ENCODE measurements at regions not wholly inside any gene's neighbourhood (a gene's known extent, or its start where the extent isn't known, plus 50 kb on each side); places are given as distances from the start of the nearest gene placed in this dataset.

DNA sequence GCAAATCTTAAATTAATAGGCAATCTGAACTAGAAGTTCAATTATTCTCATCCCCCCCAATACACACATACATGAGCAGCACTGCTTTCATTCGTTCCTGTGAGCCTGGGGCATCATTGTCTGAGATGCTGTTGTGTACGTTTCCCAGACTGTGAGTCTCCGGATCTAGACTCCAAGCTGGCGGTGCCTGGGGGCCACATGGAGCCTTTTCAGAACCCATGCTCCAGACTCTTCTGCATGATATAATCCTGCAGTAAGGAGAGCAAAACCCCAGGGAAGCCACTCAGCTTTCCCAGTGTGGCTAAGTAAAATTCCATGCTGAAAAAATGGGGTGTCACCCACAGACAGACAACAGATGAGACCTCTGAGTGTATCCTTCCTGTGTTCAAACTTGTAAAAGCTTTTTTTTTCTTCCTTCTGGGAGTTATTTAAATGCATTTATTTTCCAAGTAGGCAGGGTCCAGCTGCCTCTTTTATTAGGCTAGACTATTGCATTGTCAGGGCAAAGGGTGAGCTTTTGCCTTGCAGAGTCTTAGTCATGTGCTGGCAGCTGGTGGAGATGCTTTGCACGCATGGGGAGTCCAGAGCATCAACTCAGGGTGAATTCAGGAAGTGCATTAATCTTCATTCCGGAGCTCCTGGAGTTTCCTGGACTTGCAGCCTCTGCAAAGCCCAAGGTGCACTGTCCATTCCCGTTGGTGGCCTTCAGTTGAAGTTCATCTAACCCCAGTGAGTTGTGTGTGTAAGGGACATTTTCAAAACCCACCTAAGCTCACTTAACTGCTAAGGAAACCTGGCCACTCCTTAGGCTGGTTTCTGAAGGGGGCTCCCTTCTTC is 185.7 kb upstream of the ADO start:
- Histone ChIP-seq H3K27ac (ENCODE audit: low read depth in 2 of 2, low read length in 2 of 2) (peak overlapping the region in 1 of 2 donors; percentile 10), H3K27me3 (ENCODE audit: control insufficient read depth in 2 of 2, insufficient read depth in 2 of 2, low read length in 2 of 2) (no peaks in the 10 kb centered on the region), H3K36me3 (ENCODE audit: control insufficient read depth in 2 of 2, insufficient read depth in 2 of 2, low read length in 2 of 2) (no peaks in the 10 kb centered on the region), H3K4me3 (ENCODE audit: low read length in 2 of 2) (no peak overlapping the region), H3K4me1 (ENCODE audit: control insufficient read depth in 2 of 2, insufficient read depth in 2 of 2, low read length in 2 of 2) (no peaks in the 10 kb centered on the region), H3K9ac (ENCODE audit: low read depth in 1 of 2, low read length in 2 of 2) (no peak overlapping the region), H3K9me3 (ENCODE audit: control insufficient read depth in 2 of 2, low read length in 2 of 2) (no peaks in the 10 kb centered on the region)

DNA sequence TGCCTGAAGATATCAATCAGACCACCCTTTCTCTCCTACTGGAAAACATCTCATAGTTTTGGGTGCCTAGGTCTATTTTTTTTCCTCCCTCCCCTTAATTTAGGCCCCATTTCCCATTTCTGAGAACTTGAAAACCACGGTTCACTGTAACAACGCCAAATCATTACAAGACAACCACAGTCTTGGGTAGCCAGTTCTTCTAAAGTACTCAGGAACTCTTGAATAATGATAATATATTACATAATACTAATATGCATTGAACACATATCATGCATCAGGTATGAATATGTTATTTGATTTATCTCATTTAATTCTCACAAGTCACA is 185.1 kb upstream of the ADO start:
- H3K36me3 ChIP-seq (ENCODE audit: control insufficient read depth in 2 of 2, insufficient read depth in 2 of 2, low read length in 2 of 2), result no peaks in the 10 kb centered on the region
- H3K9ac ChIP-seq (ENCODE audit: low read depth in 1 of 2, low read length in 2 of 2), result no peak overlapping the region
- H3K9me3 ChIP-seq (ENCODE audit: control insufficient read depth in 2 of 2, low read length in 2 of 2), result no peaks in the 10 kb centered on the region
- H3K27ac ChIP-seq (ENCODE audit: low read depth in 2 of 2, low read length in 2 of 2), result peak overlapping the region in 1 of 2 donors; percentile 10
- H3K4me1 ChIP-seq (ENCODE audit: control insufficient read depth in 2 of 2, insufficient read depth in 2 of 2, low read length in 2 of 2), result no peaks in the 10 kb centered on the region
- no peaks in the 10 kb centered on the region for H3K27me3 ChIP-seq (ENCODE audit: control insufficient read depth in 2 of 2, insufficient read depth in 2 of 2, low read length in 2 of 2)
- H3K4me3 ChIP-seq (ENCODE audit: low read length in 2 of 2), result no peak overlapping the region

DNA sequence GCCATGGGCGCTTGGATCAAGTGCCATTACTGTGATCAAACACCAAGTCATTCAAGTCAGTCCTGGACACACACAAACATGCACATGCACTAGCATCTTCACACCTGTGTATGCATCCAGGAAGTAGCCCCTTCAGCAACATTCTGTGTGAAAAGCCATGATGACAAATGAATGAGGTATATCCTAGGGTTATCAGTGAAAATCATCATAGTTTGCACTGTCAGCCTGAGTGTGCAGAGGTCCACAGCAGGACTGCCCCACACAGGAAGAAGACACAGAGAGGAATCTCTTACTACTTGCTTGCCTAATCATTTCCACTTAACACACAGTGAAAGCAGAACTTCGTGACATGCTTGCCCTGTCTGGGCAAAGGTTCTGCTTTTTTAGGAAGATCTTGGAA is 184.0 kb upstream of the ADO start:
- H3K27ac ChIP-seq (ENCODE audit: low read depth in 2 of 2, low read length in 2 of 2), result no peak overlapping the region
- H3K9me3 ChIP-seq (ENCODE audit: control insufficient read depth in 2 of 2, low read length in 2 of 2), result no peaks in the 10 kb centered on the region
- no peaks in the 10 kb centered on the region for H3K4me1 ChIP-seq (ENCODE audit: control insufficient read depth in 2 of 2, insufficient read depth in 2 of 2, low read length in 2 of 2)
- H3K9ac ChIP-seq (ENCODE audit: low read depth in 1 of 2, low read length in 2 of 2), result no peak overlapping the region
- no peaks in the 10 kb centered on the region for H3K36me3 ChIP-seq (ENCODE audit: control insufficient read depth in 2 of 2, insufficient read depth in 2 of 2, low read length in 2 of 2)
- no peaks in the 10 kb centered on the region for H3K27me3 ChIP-seq (ENCODE audit: control insufficient read depth in 2 of 2, insufficient read depth in 2 of 2, low read length in 2 of 2)
- H3K4me3 ChIP-seq (ENCODE audit: low read length in 2 of 2), result no peak overlapping the region

DNA sequence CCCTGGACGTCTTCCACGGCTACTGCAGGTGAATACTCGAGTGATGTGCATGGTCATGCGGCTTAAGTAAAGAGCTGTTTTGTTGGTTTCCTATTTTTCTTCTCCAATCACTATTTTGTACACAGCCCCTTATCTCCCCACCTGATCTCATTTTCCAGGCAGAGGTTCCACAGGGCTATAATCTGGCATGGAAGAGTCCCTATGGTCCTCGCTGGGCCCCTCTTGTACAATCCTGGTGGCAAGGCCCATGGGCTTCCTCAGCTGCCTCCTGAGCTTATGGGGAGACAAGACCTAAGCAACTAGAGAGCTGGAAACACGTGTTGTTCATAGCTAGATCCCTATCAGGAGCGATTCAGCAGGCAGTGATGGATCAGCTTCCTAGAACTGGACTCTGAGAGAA is 181.3 kb upstream of the ADO start:
- Histone ChIP-seq H3K4me3 (ENCODE audit: low read length in 2 of 2) (no peak overlapping the region), H3K27ac (ENCODE audit: low read depth in 2 of 2, low read length in 2 of 2) (no peak overlapping the region), H3K27me3 (ENCODE audit: control insufficient read depth in 2 of 2, insufficient read depth in 2 of 2, low read length in 2 of 2) (no peaks in the 10 kb centered on the region), H3K9ac (ENCODE audit: low read depth in 1 of 2, low read length in 2 of 2) (no peak overlapping the region), H3K36me3 (ENCODE audit: control insufficient read depth in 2 of 2, insufficient read depth in 2 of 2, low read length in 2 of 2) (no peaks in the 10 kb centered on the region), H3K4me1 (ENCODE audit: control insufficient read depth in 2 of 2, insufficient read depth in 2 of 2, low read length in 2 of 2) (no peaks in the 10 kb centered on the region), H3K9me3 (ENCODE audit: control insufficient read depth in 2 of 2, low read length in 2 of 2) (no peaks in the 10 kb centered on the region)

DNA sequence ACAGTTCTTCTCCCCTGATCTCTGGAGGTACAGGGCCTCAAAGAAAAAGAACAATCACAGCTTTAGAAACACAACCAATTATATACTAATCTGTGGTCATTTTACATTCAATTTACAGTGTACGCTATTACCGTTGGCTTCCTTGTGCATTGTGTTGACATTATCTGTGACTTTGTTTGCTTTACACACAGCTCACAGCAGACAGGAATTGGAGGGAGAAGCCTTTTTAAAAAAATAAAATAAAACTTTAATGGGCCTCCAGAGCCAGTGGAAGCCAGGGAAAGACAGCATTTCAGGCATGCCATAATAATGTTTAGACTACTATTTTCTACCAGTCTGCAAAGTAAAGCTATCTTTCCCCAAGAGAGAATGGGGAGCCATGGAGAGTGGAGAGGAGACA is 179.0 kb upstream of the ADO start:
- Histone ChIP-seq H3K9me3 (ENCODE audit: control insufficient read depth in 2 of 2, low read length in 2 of 2) (no peaks in the 10 kb centered on the region), H3K27ac (ENCODE audit: low read depth in 2 of 2, low read length in 2 of 2) (no peak overlapping the region), H3K27me3 (ENCODE audit: control insufficient read depth in 2 of 2, insufficient read depth in 2 of 2, low read length in 2 of 2) (no peaks in the 10 kb centered on the region), H3K4me1 (ENCODE audit: control insufficient read depth in 2 of 2, insufficient read depth in 2 of 2, low read length in 2 of 2) (no peaks in the 10 kb centered on the region), H3K36me3 (ENCODE audit: control insufficient read depth in 2 of 2, insufficient read depth in 2 of 2, low read length in 2 of 2) (no peaks in the 10 kb centered on the region), H3K9ac (ENCODE audit: low read depth in 1 of 2, low read length in 2 of 2) (no peak overlapping the region), H3K4me3 (ENCODE audit: low read length in 2 of 2) (no peak overlapping the region)

DNA sequence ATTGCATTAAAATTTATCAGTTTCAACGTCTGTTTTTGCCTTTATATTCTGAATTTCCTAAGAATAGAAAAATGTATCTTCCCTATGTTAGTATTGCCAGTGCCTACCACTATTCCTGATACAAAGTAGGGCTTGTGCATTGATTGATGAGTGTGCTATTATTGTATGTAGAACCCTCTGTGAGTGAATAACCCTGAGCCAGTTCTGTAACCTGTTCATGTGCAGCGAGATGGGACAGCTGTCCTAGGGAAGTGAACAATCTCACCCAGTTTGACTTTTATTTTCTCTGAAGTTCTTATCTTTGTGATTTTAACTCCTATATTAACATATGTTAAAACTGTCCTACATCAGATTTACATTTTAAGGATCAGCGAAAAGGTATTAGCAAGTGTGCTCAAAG is 178.4 kb upstream of the ADO start:
- H3K4me3 ChIP-seq (ENCODE audit: low read length in 2 of 2), result no peak overlapping the region
- H3K27me3 ChIP-seq (ENCODE audit: control insufficient read depth in 2 of 2, insufficient read depth in 2 of 2, low read length in 2 of 2), result no peaks in the 10 kb centered on the region
- no peaks in the 10 kb centered on the region for H3K9me3 ChIP-seq (ENCODE audit: control insufficient read depth in 2 of 2, low read length in 2 of 2)
- H3K27ac ChIP-seq (ENCODE audit: low read depth in 2 of 2, low read length in 2 of 2), result no peak overlapping the region
- H3K9ac ChIP-seq (ENCODE audit: low read depth in 1 of 2, low read length in 2 of 2), result no peak overlapping the region
- H3K36me3 ChIP-seq (ENCODE audit: control insufficient read depth in 2 of 2, insufficient read depth in 2 of 2, low read length in 2 of 2), result no peaks in the 10 kb centered on the region
- no peaks in the 10 kb centered on the region for H3K4me1 ChIP-seq (ENCODE audit: control insufficient read depth in 2 of 2, insufficient read depth in 2 of 2, low read length in 2 of 2)

DNA sequence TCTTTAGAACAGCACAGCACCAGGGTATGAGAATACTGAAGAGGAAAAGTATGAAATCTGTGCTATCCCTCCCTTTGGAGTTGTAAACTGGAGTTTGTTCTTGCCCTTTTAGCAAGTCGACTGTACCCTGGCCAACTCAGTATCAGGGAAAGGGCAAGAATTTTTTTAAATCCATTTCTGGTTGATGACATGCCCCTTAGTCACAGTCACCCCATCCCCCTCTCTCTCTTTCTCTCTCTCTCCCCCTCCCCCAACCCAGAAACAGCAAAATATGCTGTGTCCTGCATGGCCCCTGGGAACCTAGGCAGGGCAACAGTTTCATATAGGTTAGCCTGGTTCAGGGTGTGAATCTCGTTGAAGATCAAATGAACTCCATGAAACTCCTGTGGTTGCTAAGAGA is 177.7 kb upstream of the ADO start:
- no peak overlapping the region for H3K27ac ChIP-seq (ENCODE audit: low read depth in 2 of 2, low read length in 2 of 2)
- H3K4me1 ChIP-seq (ENCODE audit: control insufficient read depth in 2 of 2, insufficient read depth in 2 of 2, low read length in 2 of 2), result no peaks in the 10 kb centered on the region
- no peak overlapping the region for H3K9ac ChIP-seq (ENCODE audit: low read depth in 1 of 2, low read length in 2 of 2)
- H3K9me3 ChIP-seq (ENCODE audit: control insufficient read depth in 2 of 2, low read length in 2 of 2), result no peaks in the 10 kb centered on the region
- no peak overlapping the region for H3K4me3 ChIP-seq (ENCODE audit: low read length in 2 of 2)
- no peaks in the 10 kb centered on the region for H3K36me3 ChIP-seq (ENCODE audit: control insufficient read depth in 2 of 2, insufficient read depth in 2 of 2, low read length in 2 of 2)
- no peaks in the 10 kb centered on the region for H3K27me3 ChIP-seq (ENCODE audit: control insufficient read depth in 2 of 2, insufficient read depth in 2 of 2, low read length in 2 of 2)

DNA sequence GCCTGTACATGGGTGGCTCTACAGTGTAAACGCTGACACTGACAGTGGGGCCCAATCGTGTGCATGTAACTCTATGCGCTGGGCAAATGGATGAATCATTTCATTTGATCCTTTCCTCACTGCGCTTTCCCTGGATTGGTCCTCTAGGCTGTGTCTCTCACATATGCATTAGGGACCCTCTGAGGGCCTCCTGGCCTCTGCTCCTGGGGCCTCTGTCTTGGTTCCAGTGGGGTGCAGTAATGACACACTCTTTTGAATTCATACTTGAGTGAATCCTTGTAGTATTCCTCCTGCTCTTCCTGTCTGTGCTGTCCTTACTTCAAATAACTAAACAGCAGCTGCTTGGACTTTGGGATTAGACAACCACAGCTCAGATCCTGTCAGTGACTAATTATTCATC is 176.5 kb upstream of the ADO start:
- no peaks in the 10 kb centered on the region for H3K9me3 ChIP-seq (ENCODE audit: control insufficient read depth in 2 of 2, low read length in 2 of 2)
- no peak overlapping the region for H3K27ac ChIP-seq (ENCODE audit: low read depth in 2 of 2, low read length in 2 of 2)
- H3K4me1 ChIP-seq (ENCODE audit: control insufficient read depth in 2 of 2, insufficient read depth in 2 of 2, low read length in 2 of 2), result no peaks in the 10 kb centered on the region
- H3K9ac ChIP-seq (ENCODE audit: low read depth in 1 of 2, low read length in 2 of 2), result no peak overlapping the region
- no peaks in the 10 kb centered on the region for H3K27me3 ChIP-seq (ENCODE audit: control insufficient read depth in 2 of 2, insufficient read depth in 2 of 2, low read length in 2 of 2)
- no peaks in the 10 kb centered on the region for H3K36me3 ChIP-seq (ENCODE audit: control insufficient read depth in 2 of 2, insufficient read depth in 2 of 2, low read length in 2 of 2)
- no peak overlapping the region for H3K4me3 ChIP-seq (ENCODE audit: low read length in 2 of 2)

DNA sequence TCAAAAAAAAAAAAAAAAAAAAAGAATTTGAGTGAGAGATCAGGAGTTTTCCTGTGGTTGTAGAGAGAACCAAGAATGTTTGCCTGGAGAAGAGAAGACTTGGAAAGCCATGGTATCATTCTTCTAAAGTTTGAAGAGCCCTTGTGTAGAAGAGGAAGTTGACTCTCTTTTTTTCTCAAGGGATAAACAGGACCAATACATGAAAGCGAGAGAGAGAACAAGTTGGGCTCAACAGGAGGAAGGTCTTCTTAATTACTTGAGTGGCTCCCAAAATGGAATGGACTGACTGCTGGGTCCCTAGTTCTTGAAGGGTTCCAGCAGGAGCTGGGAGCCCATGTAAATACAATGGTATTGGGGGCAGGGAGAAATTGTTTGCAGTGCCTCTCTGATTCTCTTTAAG is 173.3 kb upstream of the ADO start:
- Histone ChIP-seq H3K4me1 (ENCODE audit: control insufficient read depth in 2 of 2, insufficient read depth in 2 of 2, low read length in 2 of 2) (no peaks in the 10 kb centered on the region), H3K36me3 (ENCODE audit: control insufficient read depth in 2 of 2, insufficient read depth in 2 of 2, low read length in 2 of 2) (no peaks in the 10 kb centered on the region), H3K9ac (ENCODE audit: low read depth in 1 of 2, low read length in 2 of 2) (no peak overlapping the region), H3K4me3 (ENCODE audit: low read length in 2 of 2) (no peak overlapping the region), H3K27me3 (ENCODE audit: control insufficient read depth in 2 of 2, insufficient read depth in 2 of 2, low read length in 2 of 2) (no peaks in the 10 kb centered on the region), H3K27ac (ENCODE audit: low read depth in 2 of 2, low read length in 2 of 2) (no peak overlapping the region), H3K9me3 (ENCODE audit: control insufficient read depth in 2 of 2, low read length in 2 of 2) (no peaks in the 10 kb centered on the region)

DNA sequence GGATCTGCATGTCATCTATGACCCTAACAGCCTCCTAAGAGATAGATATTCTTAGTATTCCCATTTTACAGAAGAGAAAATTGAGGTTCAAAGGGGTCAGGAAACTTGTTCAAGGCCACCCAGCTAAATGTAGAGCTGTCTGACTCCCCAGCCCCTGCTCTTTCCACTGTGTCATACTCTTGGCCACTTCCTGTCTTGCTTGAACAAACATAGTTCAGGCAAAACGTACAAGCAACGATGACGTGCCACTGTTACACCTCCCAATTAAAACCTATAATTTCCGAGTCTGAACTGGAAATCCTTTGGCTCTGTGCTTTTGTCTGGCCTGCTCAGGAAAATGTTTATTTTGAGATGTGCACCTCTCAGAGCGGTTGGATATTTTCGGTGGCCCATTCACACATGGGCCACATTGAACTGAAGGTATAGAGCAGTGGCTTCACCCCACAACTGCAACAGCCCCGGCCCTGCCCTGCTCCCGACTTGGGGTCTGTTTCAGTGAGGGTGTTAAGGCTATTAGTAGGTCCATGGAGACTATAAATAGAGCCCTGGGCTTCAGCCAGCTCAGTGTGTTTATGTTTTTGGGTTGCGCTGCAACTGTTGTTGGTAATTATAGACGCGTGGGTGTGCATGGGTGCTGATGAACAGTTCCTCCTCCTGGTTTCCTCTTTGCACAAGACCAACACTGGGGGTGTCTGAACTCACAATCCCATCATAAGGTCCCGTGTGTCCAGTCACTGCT is 172.3 kb upstream of the ADO start:
- H3K36me3 ChIP-seq (ENCODE audit: control insufficient read depth in 2 of 2, insufficient read depth in 2 of 2, low read length in 2 of 2), result no peaks in the 10 kb centered on the region
- no peak overlapping the region for H3K9ac ChIP-seq (ENCODE audit: low read depth in 1 of 2, low read length in 2 of 2)
- no peaks in the 10 kb centered on the region for H3K4me1 ChIP-seq (ENCODE audit: control insufficient read depth in 2 of 2, insufficient read depth in 2 of 2, low read length in 2 of 2)
- H3K27me3 ChIP-seq (ENCODE audit: control insufficient read depth in 2 of 2, insufficient read depth in 2 of 2, low read length in 2 of 2), result no peaks in the 10 kb centered on the region
- H3K9me3 ChIP-seq (ENCODE audit: control insufficient read depth in 2 of 2, low read length in 2 of 2), result no peaks in the 10 kb centered on the region
- peak overlapping the region in 1 of 2 donors; percentile 10 for H3K4me3 ChIP-seq (ENCODE audit: low read length in 2 of 2)
- H3K27ac ChIP-seq (ENCODE audit: low read depth in 2 of 2, low read length in 2 of 2), result peak overlapping the region in 1 of 2 donors; percentile 49

Data from mucosa of rectum (tissue), 2 donors.